Parathyroid adenoma (tissue), 2 donors: ENCODE measurements at regions not wholly inside any gene's neighbourhood (a gene's known extent, or its start where the extent isn't known, plus 50 kb on each side); places are given as distances from the start of the nearest gene placed in this dataset.

Experiments used
- H2AFZ ChIP-seq: fragments of 300-600 bp; sonication (generic); one replicate; pipeline ENCODE4 v1.7.0; 2017; ENCODE audit warnings: antibody characterized with exemption, mild to moderate bottlenecking
- H3K27ac ChIP-seq: fragments of 300-600 bp; sonication (generic); one replicate; pipeline ENCODE4 v1.7.0; 2017
- H3K27me3 ChIP-seq: fragments of 300-600 bp; sonication (generic); one replicate; pipeline ENCODE4 v1.7.0; 2017; ENCODE audit warnings: low read length; ENCODE audit not compliant: control insufficient read depth, insufficient read depth
- H3K36me3 ChIP-seq: fragments of 300-600 bp; sonication (generic); one replicate; pipeline ENCODE4 v1.7.0; 2017; ENCODE audit warnings: low read length; ENCODE audit not compliant: control insufficient read depth, insufficient read depth
- H3K4me1 ChIP-seq: fragments of 300-600 bp; sonication (generic); one replicate; pipeline ENCODE4 v1.7.0; 2017; ENCODE audit warnings: control low read depth
- H3K4me2 ChIP-seq: fragments of 300-600 bp; sonication (generic); one replicate; pipeline ENCODE4 v1.7.0; 2017; ENCODE audit warnings: low read length
- H3K4me3 ChIP-seq: fragments of 300-600 bp; sonication (generic); one replicate; pipeline ENCODE4 v1.7.0; 2017; ENCODE audit warnings: low read depth, low read length
- H3K79me2 ChIP-seq: fragments of 300-600 bp; sonication (generic); one replicate; pipeline ENCODE4 v1.7.0; 2017; ENCODE audit warnings: control low read depth
- H3K9ac ChIP-seq: fragments of 300-600 bp; sonication (generic); one replicate; pipeline ENCODE4 v1.7.0; 2017; ENCODE audit warnings: mild to moderate bottlenecking
- H3K9me3 ChIP-seq: fragments of 300-600 bp; sonication (generic); one replicate; pipeline ENCODE4 v1.7.0; 2017; ENCODE audit warnings: low read length; ENCODE audit not compliant: control insufficient read depth
- CTCF ChIP-seq: fragments of 300-600 bp; sonication (generic); IDR thresholded peaks from one replicate; pipeline ENCODE4 v1.7.0; 2017; ENCODE audit warnings: antibody characterized with exemption, mild to moderate bottlenecking
- donor health status: primary hyperparathyroidism.

GRCh38 chr2:35417293-35417692, 938.3 kb upstream of the CRIM1 start:
- no peaks in the 10 kb centered on the region for H3K4me1 ChIP-seq
- H3K9me3 ChIP-seq: no peaks in the 10 kb centered on the region
- no peaks in the 10 kb centered on the region for H3K79me2 ChIP-seq
- no peak overlapping the region for H3K4me2 ChIP-seq
- no peaks in the 10 kb centered on the region for H3K36me3 ChIP-seq
- no peak overlapping the region for H3K4me3 ChIP-seq
- TF ChIP-seq CTCF: no peak
- no peak overlapping the region for H3K27ac ChIP-seq
- H2AFZ ChIP-seq: no peak overlapping the region
- H3K27me3 ChIP-seq: no peaks in the 10 kb centered on the region
- no peak overlapping the region for H3K9ac ChIP-seq

- H3K27me3 ChIP-seq: no peaks in the 10 kb centered on the region
- H3K79me2 ChIP-seq: no peaks in the 10 kb centered on the region
- H3K9ac ChIP-seq: no peak overlapping the region
- no peak overlapping the region for H3K4me3 ChIP-seq
- no peaks in the 10 kb centered on the region for H3K4me1 ChIP-seq
- no peaks in the 10 kb centered on the region for H3K9me3 ChIP-seq
- no peak overlapping the region for H2AFZ ChIP-seq
- H3K36me3 ChIP-seq: no peaks in the 10 kb centered on the region
- TF ChIP-seq CTCF: no peak
- H3K27ac ChIP-seq: no peak overlapping the region
- no peak overlapping the region for H3K4me2 ChIP-seq
Measured at GRCh38 chr2:35416391-35417140, 939.0 kb upstream of the CRIM1 start.

- H3K4me1 ChIP-seq: no peaks in the 10 kb centered on the region
- H3K36me3 ChIP-seq: no peaks in the 10 kb centered on the region
- no peak overlapping the region for H3K9ac ChIP-seq
- no peak for TF ChIP-seq CTCF
- no peaks in the 10 kb centered on the region for H3K9me3 ChIP-seq
- H3K4me2 ChIP-seq: no peak overlapping the region
- H3K4me3 ChIP-seq: no peak overlapping the region
- H3K27me3 ChIP-seq: no peaks in the 10 kb centered on the region
- no peaks in the 10 kb centered on the region for H3K79me2 ChIP-seq
- no peak overlapping the region for H2AFZ ChIP-seq
- H3K27ac ChIP-seq: no peak overlapping the region
Measured at GRCh38 chr2:35415942-35416341, 939.6 kb upstream of the CRIM1 start.

GRCh38 chr2:35415282-35415681, 940.3 kb upstream of the CRIM1 start:
- Histone ChIP-seq H3K9me3 (no peaks in the 10 kb centered on the region), H3K27me3 (no peaks in the 10 kb centered on the region)

More at GRCh38 chr2:35415282-35415681, 940.3 kb upstream of the CRIM1 start:
- TF ChIP-seq CTCF: no peak
- Histone ChIP-seq H2AFZ (no peak overlapping the region), H3K9ac (no peak overlapping the region), H3K27ac (no peak overlapping the region), H3K4me3 (no peak overlapping the region), H3K4me2 (no peak overlapping the region), H3K36me3 (no peaks in the 10 kb centered on the region), H3K4me1 (no peaks in the 10 kb centered on the region), H3K79me2 (no peaks in the 10 kb centered on the region)
